Nephron progenitor cell (in vitro differentiated cells): ENCODE measurements at regions not wholly inside any gene's neighbourhood (a gene's known extent, or its start where the extent isn't known, plus 50 kb on each side); places are given as distances from the start of the nearest gene placed in this dataset.

ENCODE experiments used
- DNase-seq: peaks from one replicate; pipeline ENCODE4 v3.0.0; 2021
- H3K27ac Mint-ChIP-seq: 2 replicates; pipeline ENCODE4 v1.8.0; 2021; ENCODE audit warnings: mild to moderate bottlenecking, moderate library complexity, mixed read lengths
- H3K27me3 Mint-ChIP-seq: 2 replicates; pipeline ENCODE4 v1.8.0; 2021; ENCODE audit warnings: mild to moderate bottlenecking, low read depth, mixed read lengths; ENCODE audit not compliant: poor library complexity
- H3K36me3 Mint-ChIP-seq: 2 replicates; pipeline ENCODE4 v1.8.0; 2021; ENCODE audit warnings: low read depth, mixed read lengths
- H3K4me1 Mint-ChIP-seq: 2 replicates; pipeline ENCODE4 v1.8.0; 2021; ENCODE audit warnings: mixed read lengths
- H3K4me3 Mint-ChIP-seq: 2 replicates; pipeline ENCODE4 v1.8.0; 2021; ENCODE audit warnings: mild to moderate bottlenecking, moderate library complexity, mixed read lengths
- H3K9me3 Mint-ChIP-seq: 2 replicates; pipeline ENCODE4 v1.8.0; 2021; ENCODE audit warnings: mild to moderate bottlenecking, moderate library complexity, mixed read lengths
- CTCF ChIP-seq: fragments of 200-600 bp; sonication (generic); IDR thresholded peaks from 2 replicates; pipeline ENCODE4 v1.5.0; 2021; ENCODE audit warnings: antibody characterized with exemption

- no peak for TF ChIP-seq CTCF
- no peak for DNase-seq
- Mint-ChIP-seq H3K4me1 (no peaks in the 10 kb centered on the region), H3K36me3 (no peaks in the 10 kb centered on the region), H3K27me3 (peaks cover 40% of the 10 kb centered on the region), H3K9me3 (no peaks in the 10 kb centered on the region), H3K4me3 (no peak overlapping the region), H3K27ac (no peak overlapping the region)
These were observed 59.3 kb downstream of the GGTLC2 start for GRCh38 chr22:22703715-22704114.

GRCh38 chr22:22704156-22704946 lies 59.9 kb downstream of the GGTLC2 start:
- H3K27ac Mint-ChIP-seq = no peak overlapping the region
- peaks cover 44% of the 10 kb centered on the region for H3K27me3 Mint-ChIP-seq
- no peak for TF ChIP-seq CTCF
- no peak overlapping the region for H3K4me3 Mint-ChIP-seq
- no peaks in the 10 kb centered on the region for H3K9me3 Mint-ChIP-seq
- H3K36me3 Mint-ChIP-seq = no peaks in the 10 kb centered on the region
- no peak for DNase-seq
- H3K4me1 Mint-ChIP-seq = no peaks in the 10 kb centered on the region

GRCh38 chr22:22705328-22706100 lies 61.1 kb downstream of the GGTLC2 start:
- H3K4me3 Mint-ChIP-seq = no peak overlapping the region
- no peaks in the 10 kb centered on the region for H3K36me3 Mint-ChIP-seq
- no peak for TF ChIP-seq CTCF
- H3K27me3 Mint-ChIP-seq = peaks cover 45% of the 10 kb centered on the region
- H3K4me1 Mint-ChIP-seq = no peaks in the 10 kb centered on the region
- no peak for DNase-seq
- no peak overlapping the region for H3K27ac Mint-ChIP-seq
- H3K9me3 Mint-ChIP-seq = no peaks in the 10 kb centered on the region

- no peak for TF ChIP-seq CTCF
- DNase-seq = no peak
- no peaks in the 10 kb centered on the region for H3K36me3 Mint-ChIP-seq
- no peaks in the 10 kb centered on the region for H3K9me3 Mint-ChIP-seq
- peaks cover 47% of the 10 kb centered on the region for H3K27me3 Mint-ChIP-seq
- H3K4me3 Mint-ChIP-seq = no peak overlapping the region
- H3K4me1 Mint-ChIP-seq = no peaks in the 10 kb centered on the region
- H3K27ac Mint-ChIP-seq = no peak overlapping the region
These were observed 62.0 kb downstream of the GGTLC2 start for GRCh38 chr22:22706253-22706915.

- no peak overlapping the region for H3K27ac Mint-ChIP-seq
- H3K27me3 Mint-ChIP-seq = peaks cover 65% of the 10 kb centered on the region
- no peak overlapping the region for H3K4me3 Mint-ChIP-seq
- no peaks in the 10 kb centered on the region for H3K4me1 Mint-ChIP-seq
- no peaks in the 10 kb centered on the region for H3K9me3 Mint-ChIP-seq
- TF ChIP-seq CTCF = peak; percentile 34
- DNase-seq = peak; percentile 36
- no peaks in the 10 kb centered on the region for H3K36me3 Mint-ChIP-seq
These were observed 65.5 kb downstream of the GGTLC2 start for GRCh38 chr22:22709719-22710445.
